SK-N-MC (cell line): ENCODE measurements at regions not wholly inside any gene's neighbourhood (a gene's known extent, or its start where the extent isn't known, plus 50 kb on each side); places are given as distances from the start of the nearest gene placed in this dataset.

ENCODE experiments used
- EZH2 ChIP-seq: fragments of 200-600 bp; sonication (generic); IDR thresholded peaks from one replicate; pipeline ENCODE4 v1.6.1; 2017; ENCODE audit warnings: antibody characterized with exemption
- POLR2AphosphoS5 ChIP-seq: IDR thresholded peaks from 2 replicates; pipeline ENCODE4 v1.6.1; 2012; ENCODE audit warnings: mild to moderate bottlenecking, low read depth, low read length, borderline replicate concordance

- TF ChIP-seq EZH2 (no peak), POLR2AphosphoS5 (no peak)
Measured at GRCh38 chr13:94854688-94855087, 142.3 kb upstream of the SOX21 start.
